Stromal cell of bone marrow (primary cell): ENCODE measurements at regions not wholly inside any gene's neighbourhood (a gene's known extent, or its start where the extent isn't known, plus 50 kb on each side); places are given as distances from the start of the nearest gene placed in this dataset.

ENCODE experiments used
- DNase-seq: peaks from one replicate; pipeline ENCODE4 v3.0.0-alpha.2; 2012; ENCODE audit warnings: low read depth

GRCh38 chr3:99439892-99440291, 198.5 kb upstream of the COL8A1 start:
- DNase-seq: no peak

DNA sequence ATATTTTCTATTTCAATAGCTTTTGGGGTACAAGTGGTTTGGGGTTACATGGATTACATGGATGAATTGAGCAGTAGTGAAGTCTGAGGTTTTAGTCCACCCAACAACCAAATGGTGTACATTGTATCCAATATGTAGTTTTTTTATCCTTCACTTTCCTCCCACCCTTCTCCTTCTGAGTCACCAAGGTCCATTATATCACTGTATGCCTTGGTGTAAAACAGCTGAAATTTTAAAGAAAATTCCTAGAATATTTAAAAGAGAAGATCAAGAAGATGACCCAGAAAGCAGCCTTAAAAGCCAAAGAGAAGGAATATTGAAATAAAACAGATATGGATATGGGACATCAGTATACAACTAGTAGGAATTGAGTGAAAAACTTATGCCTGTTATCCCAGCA, 204.2 kb upstream of the COL8A1 start:
- no peak for DNase-seq

GRCh38 chr3:99430348-99431134, 207.9 kb upstream of the COL8A1 start:
- DNase-seq: no peak

DNA sequence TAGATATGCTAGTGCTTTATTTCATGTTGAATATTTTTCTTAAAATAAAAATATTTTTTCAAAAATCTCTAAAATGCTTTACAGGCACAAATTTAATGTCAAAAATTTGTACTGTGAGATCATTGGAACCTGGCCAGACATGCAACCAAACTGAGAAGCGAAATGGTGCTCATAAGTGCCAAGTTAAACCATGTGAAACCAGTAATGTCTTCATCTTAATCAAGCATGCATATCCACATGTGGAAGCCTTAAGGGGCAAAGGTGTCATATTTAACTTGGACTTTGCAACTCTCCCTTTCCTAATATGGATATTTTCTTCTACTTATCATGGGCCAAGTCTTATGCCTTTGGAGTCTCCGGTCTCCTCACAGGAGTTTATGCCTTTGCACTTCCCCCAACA, 208.9 kb upstream of the COL8A1 start:
- no peak for DNase-seq

DNA sequence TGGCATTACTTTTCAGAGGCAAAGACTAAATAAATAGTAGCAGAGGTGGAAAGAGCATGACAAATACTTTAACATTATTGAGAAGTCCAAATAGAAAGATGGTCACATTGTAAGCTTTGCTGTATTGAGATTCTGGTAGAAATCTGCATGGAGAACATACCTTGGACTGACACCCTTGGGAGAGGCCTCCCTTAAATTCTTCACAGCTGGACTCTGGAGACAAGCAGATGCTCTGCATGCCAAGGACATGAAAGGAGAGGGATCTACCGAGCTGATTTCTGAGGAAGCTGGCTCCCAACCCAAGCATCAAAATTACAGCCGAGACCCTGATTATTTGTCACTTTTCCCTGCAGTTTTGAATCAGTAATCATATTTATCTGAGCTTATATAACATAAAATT, 212.5 kb upstream of the COL8A1 start:
- no peak for DNase-seq

DNA sequence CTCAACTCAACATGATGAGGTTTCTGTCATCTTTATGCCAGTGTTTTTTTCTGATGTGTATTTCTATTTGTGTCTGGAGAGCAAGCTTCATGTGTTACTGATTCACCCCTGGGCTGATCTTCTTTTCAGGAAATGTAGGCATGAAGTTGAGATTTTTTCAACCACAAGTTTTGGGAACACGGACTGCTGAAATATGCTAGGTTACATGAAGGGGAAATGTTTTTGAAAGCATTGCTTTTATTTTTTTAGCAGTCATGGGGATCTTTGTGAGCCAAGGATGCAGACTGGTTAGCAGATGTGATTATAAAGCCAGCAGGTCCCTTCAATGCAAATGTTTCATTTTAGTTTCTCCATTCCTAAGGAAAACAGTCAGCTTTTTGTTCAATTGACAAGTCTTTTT, 219.3 kb upstream of the COL8A1 start:
- peak; percentile 77 for DNase-seq

- no peak for DNase-seq
These were observed 219.7 kb upstream of the COL8A1 start for GRCh38 chr3:99418709-99419108.

DNA sequence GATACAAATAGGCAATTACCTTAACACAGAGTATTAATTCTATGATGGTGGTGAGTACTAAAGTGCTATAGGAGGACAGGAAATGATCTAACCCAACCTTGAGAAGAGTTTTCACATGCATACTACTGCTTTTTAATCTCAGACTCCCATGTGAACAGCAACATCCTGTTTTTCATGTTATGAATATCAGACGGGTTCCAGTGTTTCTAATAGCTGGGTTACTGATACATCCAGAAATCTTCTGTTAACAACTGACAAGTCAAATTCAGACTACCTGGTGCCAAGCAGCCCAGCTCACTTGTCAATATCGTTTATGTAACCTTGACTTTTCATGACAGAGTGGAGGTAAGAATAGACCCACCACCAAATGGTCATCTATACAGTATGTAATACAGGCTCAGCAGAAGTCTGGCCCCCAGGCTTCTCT, 220.2 kb upstream of the COL8A1 start:
- no peak for DNase-seq

- DNase-seq: no peak
These were observed 224.9 kb upstream of the COL8A1 start for GRCh38 chr3:99413504-99413903.

DNA sequence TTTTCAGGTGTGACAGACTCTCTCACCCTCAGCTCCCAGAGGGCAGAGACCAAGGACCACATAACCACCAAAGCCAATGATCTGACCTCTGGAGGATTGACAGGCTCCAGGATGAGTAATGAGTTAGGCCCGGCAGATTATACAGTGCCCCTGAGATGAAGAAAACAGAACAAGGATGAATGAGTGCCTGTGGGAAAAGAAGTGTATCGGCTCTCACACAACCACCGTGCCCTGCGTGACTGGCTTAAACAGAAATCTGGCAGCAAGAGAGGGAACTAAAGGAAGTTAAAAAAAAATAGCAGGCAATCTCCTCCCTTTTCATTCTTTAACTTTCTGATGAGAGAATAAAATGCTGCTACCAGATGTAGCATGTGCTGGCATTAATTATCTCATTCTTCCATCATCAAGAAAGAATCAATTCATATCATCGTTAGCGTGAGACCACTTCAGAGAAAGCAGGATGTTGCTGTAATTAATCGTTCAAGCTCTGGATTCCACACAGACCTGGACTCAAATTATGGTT, 227.5 kb upstream of the COL8A1 start:
- DNase-seq: peak; percentile 80

GRCh38 chr3:99409961-99410360, 228.4 kb upstream of the COL8A1 start:
- no peak for DNase-seq

DNA sequence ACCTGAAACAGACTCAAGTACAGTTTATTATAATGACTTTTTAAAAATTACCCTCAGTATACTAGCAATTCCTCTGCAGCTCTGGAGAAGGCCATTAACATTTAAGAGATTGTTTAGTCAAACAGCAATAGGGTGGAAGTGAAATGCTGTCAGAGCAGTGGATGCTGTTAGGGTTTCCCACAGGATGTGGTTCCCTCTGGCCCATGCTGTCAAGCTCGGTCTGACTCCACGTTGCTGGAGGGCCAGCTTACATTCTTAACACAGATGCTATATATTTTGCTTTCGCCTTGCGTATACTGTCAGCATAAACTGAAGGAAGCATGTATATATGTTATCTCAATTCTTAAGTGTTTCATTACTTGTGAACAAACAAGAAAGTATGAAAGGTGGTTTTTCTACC, 231.1 kb upstream of the COL8A1 start:
- DNase-seq: no peak

- DNase-seq: no peak
These were observed 235.6 kb upstream of the COL8A1 start for GRCh38 chr3:99402755-99403154.

DNA sequence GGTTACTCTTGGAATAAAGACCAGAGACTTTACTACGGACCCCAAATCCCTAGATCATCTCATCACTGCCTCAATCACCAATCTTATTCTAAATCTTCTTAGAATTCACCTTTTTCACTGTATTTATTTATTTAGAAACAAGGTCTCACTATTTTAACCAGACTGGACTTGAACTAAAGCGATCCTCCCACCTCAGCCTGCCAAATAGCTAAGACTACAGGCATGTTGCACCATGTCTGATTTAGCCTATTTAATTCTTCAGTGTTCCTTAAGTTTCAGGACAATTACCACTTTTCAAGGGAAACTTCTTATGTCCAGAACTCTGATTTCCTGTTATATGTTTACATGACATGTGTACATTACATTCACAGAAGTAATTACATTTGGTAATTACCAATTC, 238.0 kb upstream of the COL8A1 start:
- DNase-seq: no peak

GRCh38 chr3:99396651-99397275, 241.6 kb upstream of the COL8A1 start:
- peak; percentile 36 for DNase-seq

GRCh38 chr3:99394831-99395778, 243.3 kb upstream of the COL8A1 start:
- DNase-seq: peak; percentile 78

- no peak for DNase-seq
These were observed 244.4 kb upstream of the COL8A1 start for GRCh38 chr3:99393961-99394360.

DNA sequence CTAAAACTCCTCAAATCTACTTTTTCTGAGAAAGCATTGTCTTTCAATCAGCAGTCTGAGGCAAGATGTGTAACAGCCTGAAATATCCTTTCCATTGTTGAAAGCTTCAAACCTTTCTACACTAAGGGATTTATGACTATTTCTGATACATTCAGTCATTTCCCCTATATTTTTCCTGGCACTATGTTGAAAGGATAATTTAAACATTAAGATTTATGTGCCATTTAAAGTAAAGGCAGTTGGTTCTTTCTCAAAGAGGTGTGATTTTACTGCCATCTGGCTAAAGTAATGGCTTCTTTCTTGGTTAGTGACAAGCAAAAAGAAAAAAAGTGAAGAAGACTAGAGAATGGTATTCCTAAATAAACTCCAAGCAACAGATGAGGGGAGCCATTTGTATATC, 249.6 kb upstream of the COL8A1 start:
- no peak for DNase-seq

GRCh38 chr3:99384596-99384995, 253.8 kb upstream of the COL8A1 start:
- peak; percentile 61 for DNase-seq

GRCh38 chr3:99376926-99377325, 261.5 kb upstream of the COL8A1 start:
- no peak for DNase-seq

DNA sequence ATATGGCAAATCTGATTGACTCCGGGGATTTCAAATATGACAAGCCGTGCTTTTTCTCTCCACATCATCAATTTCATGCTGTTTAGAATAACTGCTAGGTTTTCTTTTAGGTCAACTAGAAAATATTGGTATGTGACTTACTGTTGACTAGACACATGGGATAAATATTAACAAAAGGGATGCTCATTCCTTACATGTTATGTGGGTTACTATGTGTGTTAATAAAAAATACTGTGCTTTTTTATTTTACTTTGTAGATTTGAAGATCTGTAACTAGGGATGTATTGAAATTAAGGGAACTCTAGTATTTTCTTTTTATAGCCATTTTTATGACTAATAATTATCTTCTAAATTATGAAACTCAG, 264.6 kb upstream of the COL8A1 start:
- no peak for DNase-seq

DNA sequence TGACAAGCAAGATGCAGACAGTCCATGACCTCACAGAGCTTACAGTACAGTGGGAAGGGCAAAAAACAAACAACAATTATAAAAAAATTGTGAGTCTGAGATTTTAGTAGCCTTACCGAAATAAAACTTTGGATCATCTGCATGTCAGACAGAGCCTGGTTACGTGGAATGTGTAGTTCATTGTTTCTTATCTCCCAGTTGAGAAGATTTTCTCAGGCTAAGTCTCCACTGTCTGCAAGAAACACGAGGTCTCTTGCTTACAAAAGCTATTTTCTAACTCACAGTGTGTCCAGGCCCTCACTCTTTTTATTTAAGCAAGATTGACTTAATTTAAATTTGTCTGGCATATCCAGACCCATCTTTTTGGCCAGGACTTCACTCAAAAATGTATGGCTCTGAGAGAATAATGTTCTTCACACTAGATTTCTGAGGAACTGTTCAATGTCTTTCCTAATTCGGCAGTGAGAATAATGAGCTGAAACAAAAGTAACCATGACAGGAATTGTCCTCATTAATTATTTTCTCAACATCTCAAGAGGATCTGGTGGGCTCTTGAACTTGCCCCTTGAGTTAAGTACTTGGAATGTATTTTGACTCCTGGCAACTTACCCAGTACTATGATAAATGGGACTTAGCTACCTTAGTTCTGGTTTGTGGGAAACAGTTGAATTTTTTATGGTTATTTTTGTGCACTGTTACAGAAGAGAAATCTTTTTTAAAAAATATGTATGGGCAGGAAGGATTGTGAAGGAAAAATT, 265.1 kb upstream of the COL8A1 start:
- no peak for DNase-seq
